OCI-LY3 (cell line): ENCODE measurements at regions not wholly inside any gene's neighbourhood (a gene's known extent, or its start where the extent isn't known, plus 50 kb on each side); places are given as distances from the start of the nearest gene placed in this dataset.

Experiments used
- H2AFZ ChIP-seq: fragments of 200-600, 300-600 bp; shearing (Covaris generic); 2 replicates; pipeline ENCODE4 v1.6.0; 2014; ENCODE audit warnings: antibody characterized with exemption, low read depth, low read length
- H3K27ac ChIP-seq: fragments of 200-600, 300-600 bp; sonication (generic); 2 replicates; pipeline ENCODE4 v1.5.1; 2014; ENCODE audit warnings: mild to moderate bottlenecking, low read length, moderate library complexity, mixed read lengths
- H3K27me3 ChIP-seq: fragments of 200-600, 300-600 bp; sonication (generic); 2 replicates; pipeline ENCODE4 v1.6.1; 2014; ENCODE audit warnings: low read depth, low read length, mixed read lengths
- H3K36me3 ChIP-seq: fragments of 200-600, 300-600 bp; sonication (generic); replicated peaks from 2 replicates; pipeline ENCODE3; 2014; ENCODE audit warnings: low read depth, low read length, mixed read lengths
- H3K4me1 ChIP-seq: fragments of 300-600, 200-600 bp; sonication (generic); 2 replicates; pipeline ENCODE4 v1.6.1; 2014; ENCODE audit warnings: low read length, mixed read lengths
- H3K4me2 ChIP-seq: fragments of 200-600, 300-600 bp; sonication (generic); 2 replicates; pipeline ENCODE4 v1.6.1; 2014; ENCODE audit warnings: low read length, mixed read lengths
- H3K4me3 ChIP-seq: fragments of 300-600, 200-600 bp; sonication (generic); 2 replicates; pipeline ENCODE4 v1.5.1; 2014; ENCODE audit warnings: antibody characterized with exemption, mild to moderate bottlenecking, low read length, moderate library complexity
- H3K79me2 ChIP-seq: fragments of 300-600, 200-600 bp; shearing (Covaris generic); 2 replicates; pipeline ENCODE4 v1.6.1; 2014; ENCODE audit warnings: mild to moderate bottlenecking, low read length, mixed read lengths
- H3K9ac ChIP-seq: fragments of 300-600, 200-600 bp; shearing (Covaris generic); 2 replicates; pipeline ENCODE4 v1.6.0; 2014; ENCODE audit warnings: mild to moderate bottlenecking, low read length, moderate library complexity
- H3K9me3 ChIP-seq: fragments of 200-600, 300-600 bp; shearing (Covaris generic); 2 replicates; pipeline ENCODE4 v1.6.1; 2014; ENCODE audit warnings: low read length, mixed read lengths; ENCODE audit not compliant: insufficient read depth
- H4K20me1 ChIP-seq: fragments of 200-600, 300-600 bp; sonication (generic); 2 replicates; pipeline ENCODE4 v1.6.1; 2016; ENCODE audit warnings: low read length, mixed read lengths; ENCODE audit not compliant: insufficient read depth
- CTCF ChIP-seq: fragments of 200-600, 300-600 bp; sonication (generic); IDR thresholded peaks from 2 replicates; pipeline ENCODE4 v1.5.1; 2014; ENCODE audit warnings: antibody characterized with exemption, low read length, low read depth
- EZH2phosphoT487 ChIP-seq: fragments of 200-600 bp; shearing (Covaris generic); IDR thresholded peaks from 2 replicates; pipeline ENCODE4 v1.6.1; 2018; ENCODE audit warnings: antibody characterized with exemption, mixed run types, low read depth

- Histone ChIP-seq H3K4me2 (no peak overlapping the region), H3K4me3 (no peak overlapping the region), H3K9ac (no peak overlapping the region), H3K27me3 (no peaks in the 10 kb centered on the region), H3K9me3 (no peaks in the 10 kb centered on the region), H3K36me3 (no peaks in the 10 kb centered on the region), H3K79me2 (no peaks in the 10 kb centered on the region), H3K27ac (no peak overlapping the region), H3K4me1 (no peaks in the 10 kb centered on the region), H4K20me1 (no peaks in the 10 kb centered on the region), H2AFZ (no peak overlapping the region)
- TF ChIP-seq EZH2phosphoT487, result no peak
- TF ChIP-seq CTCF, result no peak
Observed at GRCh38 chr9:85453850-85454249, 287.9 kb downstream of the AGTPBP1 start.

GRCh38 chr9:85452841-85453240 is 288.9 kb downstream of the AGTPBP1 start:
- Histone ChIP-seq H2AFZ (no peak overlapping the region), H3K36me3 (no peaks in the 10 kb centered on the region), H3K27ac (no peak overlapping the region), H3K4me2 (no peak overlapping the region), H3K4me3 (no peak overlapping the region), H3K27me3 (no peaks in the 10 kb centered on the region), H3K9ac (no peak overlapping the region), H4K20me1 (no peaks in the 10 kb centered on the region), H3K79me2 (no peaks in the 10 kb centered on the region), H3K9me3 (no peaks in the 10 kb centered on the region), H3K4me1 (no peaks in the 10 kb centered on the region)
- no peak for TF ChIP-seq EZH2phosphoT487
- no peak for TF ChIP-seq CTCF

- no peak overlapping the region for H3K9ac ChIP-seq
- no peak overlapping the region for H3K4me3 ChIP-seq
- no peak overlapping the region for H3K27ac ChIP-seq
- no peak overlapping the region for H3K4me2 ChIP-seq
- no peaks in the 10 kb centered on the region for H3K36me3 ChIP-seq
- H4K20me1 ChIP-seq, result no peaks in the 10 kb centered on the region
- TF ChIP-seq CTCF (no peak), EZH2phosphoT487 (no peak)
- H3K9me3 ChIP-seq, result no peaks in the 10 kb centered on the region
- no peaks in the 10 kb centered on the region for H3K79me2 ChIP-seq
- no peaks in the 10 kb centered on the region for H3K4me1 ChIP-seq
- H2AFZ ChIP-seq, result no peak overlapping the region
- H3K27me3 ChIP-seq, result no peaks in the 10 kb centered on the region
Observed at GRCh38 chr9:85451680-85452079, 290.1 kb downstream of the AGTPBP1 start.

GRCh38 chr9:85445887-85446286 is 295.9 kb downstream of the AGTPBP1 start:
- no peaks in the 10 kb centered on the region for H3K79me2 ChIP-seq
- H3K27ac ChIP-seq, result no peak overlapping the region
- no peaks in the 10 kb centered on the region for H3K9me3 ChIP-seq
- no peak overlapping the region for H3K4me2 ChIP-seq
- H3K27me3 ChIP-seq, result peaks cover 18% of the 10 kb centered on the region
- no peak overlapping the region for H2AFZ ChIP-seq
- H3K36me3 ChIP-seq, result no peaks in the 10 kb centered on the region
- no peak overlapping the region for H3K9ac ChIP-seq
- H4K20me1 ChIP-seq, result no peaks in the 10 kb centered on the region
- TF ChIP-seq EZH2phosphoT487 (no peak), CTCF (no peak)
- no peak overlapping the region for H3K4me3 ChIP-seq
- H3K4me1 ChIP-seq, result peaks cover 13% of the 10 kb centered on the region
